ENCODE measurements at regions not wholly inside any gene's neighbourhood (a gene's known extent, or its start where the extent isn't known, plus 50 kb on each side); places are given as distances from the start of the nearest gene placed in this dataset.

DNA sequence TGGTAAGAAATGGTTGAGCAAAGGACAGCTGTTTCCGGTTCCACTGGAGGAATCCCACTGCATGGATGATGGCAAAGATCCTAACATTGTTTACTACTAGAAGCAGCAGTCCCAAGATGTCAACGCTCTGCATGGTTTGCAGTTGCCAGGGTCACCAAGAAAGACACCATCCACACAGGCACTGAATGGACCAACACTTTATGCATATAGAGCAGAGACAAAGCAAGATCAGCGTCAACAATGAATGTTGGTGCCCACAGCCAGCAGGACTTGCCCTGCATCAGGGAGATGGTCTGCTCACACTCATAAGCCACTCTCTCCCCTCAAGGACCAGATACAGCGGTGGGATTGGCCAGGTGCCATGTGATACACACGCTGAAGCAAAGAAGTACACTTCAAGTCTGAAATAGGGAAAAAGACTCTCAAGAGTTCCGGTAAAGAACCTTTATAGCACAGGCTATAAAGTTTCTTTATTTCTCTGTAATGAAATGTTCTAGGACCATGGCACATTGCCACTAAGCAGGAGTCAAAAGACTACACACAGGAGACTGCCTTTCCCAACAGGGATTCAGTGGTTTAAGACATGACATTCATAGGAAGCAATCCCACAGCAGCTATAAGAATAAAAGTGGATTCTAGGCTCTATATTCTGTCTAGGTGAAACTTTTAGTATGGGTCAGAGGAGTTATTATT is 133.2 kb upstream of the EPHA4 start:
- POLR2A ChIA-PET (ENCODE audit: low non-redundant PET): no interaction called here
- no TSS peak for BruUV-seq (replicated peaks)

DNA sequence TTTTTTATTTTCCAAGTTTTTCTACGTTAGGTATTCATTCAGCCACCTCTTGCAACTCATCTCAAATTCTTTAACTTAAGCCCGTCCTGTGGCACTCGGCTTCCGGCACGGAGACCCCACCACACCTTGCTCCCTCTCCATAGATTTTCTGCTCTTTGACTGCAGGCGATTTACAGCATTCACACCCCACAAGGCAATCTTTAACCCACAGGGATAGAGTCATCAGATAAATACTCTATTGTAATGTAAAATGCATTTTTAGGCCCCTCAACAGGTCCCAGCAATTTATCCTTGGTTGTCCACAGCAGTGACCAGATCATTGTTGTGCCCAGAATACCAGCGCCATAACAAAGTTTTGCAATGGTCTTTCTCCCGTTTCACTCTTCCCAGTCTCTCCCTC is 132.3 kb upstream of the EPHA4 start:
- H3K27me3 ChIP-seq (replicated peaks; ENCODE audit: insufficient read depth, low read depth, low read length, poor library complexity): no peaks in the 10 kb centered on the region
- TF ChIP-seq EZH2 (IDR thresholded peaks at IDR 0.05; ENCODE audit: borderline replicate concordance, low read depth, low read length, poor library complexity, severe bottlenecking): no peak
- TF ChIP-seq, protein P1, sequence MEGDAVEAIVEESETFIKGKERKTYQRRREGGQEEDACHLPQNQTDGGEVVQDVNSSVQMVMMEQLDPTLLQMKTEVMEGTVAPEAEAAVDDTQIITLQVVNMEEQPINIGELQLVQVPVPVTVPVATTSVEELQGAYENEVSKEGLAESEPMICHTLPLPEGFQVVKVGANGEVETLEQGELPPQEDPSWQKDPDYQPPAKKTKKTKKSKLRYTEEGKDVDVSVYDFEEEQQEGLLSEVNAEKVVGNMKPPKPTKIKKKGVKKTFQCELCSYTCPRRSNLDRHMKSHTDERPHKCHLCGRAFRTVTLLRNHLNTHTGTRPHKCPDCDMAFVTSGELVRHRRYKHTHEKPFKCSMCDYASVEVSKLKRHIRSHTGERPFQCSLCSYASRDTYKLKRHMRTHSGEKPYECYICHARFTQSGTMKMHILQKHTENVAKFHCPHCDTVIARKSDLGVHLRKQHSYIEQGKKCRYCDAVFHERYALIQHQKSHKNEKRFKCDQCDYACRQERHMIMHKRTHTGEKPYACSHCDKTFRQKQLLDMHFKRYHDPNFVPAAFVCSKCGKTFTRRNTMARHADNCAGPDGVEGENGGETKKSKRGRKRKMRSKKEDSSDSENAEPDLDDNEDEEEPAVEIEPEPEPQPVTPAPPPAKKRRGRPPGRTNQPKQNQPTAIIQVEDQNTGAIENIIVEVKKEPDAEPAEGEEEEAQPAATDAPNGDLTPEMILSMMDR (conservative IDR thresholded peaks at IDR 0.05; ENCODE audit: low read depth, low read length): no peak
- no peaks in the 10 kb centered on the region for H3K4me1 ChIP-seq (ENCODE audit: insufficient read depth, low read length, poor library complexity, severe bottlenecking)
- no peaks in the 10 kb centered on the region for H3K36me3 ChIP-seq (ENCODE audit: insufficient read depth, low read length, poor library complexity, severe bottlenecking)
- intact Hi-C loops (cut with micrococcal nuclease; ENCODE audit: unreplicated experiment): no loop called here
- no peak overlapping the region for H3K27ac ChIP-seq (ENCODE audit: low read depth, low read length, poor library complexity, severe bottlenecking)
- DNase-seq (ENCODE audit: low spot score): no peak
- ChIA-PET CTCF (no interaction called here), POLR2A (ENCODE audit: low non-redundant PET) (no interaction called here)
- H3K9me3 ChIP-seq (ENCODE audit: low read depth, low read length, poor library complexity, severe bottlenecking): no peaks in the 10 kb centered on the region
- no peak overlapping the region for H3K4me3 ChIP-seq (ENCODE audit: low read depth, low read length, poor library complexity, severe bottlenecking)
- no TSS peak for BruUV-seq (replicated peaks)

More for the DNA sequence above, 133.2 kb upstream of the EPHA4 start:
- Histone ChIP-seq H3K27me3 (replicated peaks; ENCODE audit: insufficient read depth, low read depth, low read length, poor library complexity) (no peaks in the 10 kb centered on the region), H3K36me3 (ENCODE audit: insufficient read depth, low read length, poor library complexity, severe bottlenecking) (no peaks in the 10 kb centered on the region), H3K27ac (ENCODE audit: low read depth, low read length, poor library complexity, severe bottlenecking) (no peak overlapping the region), H3K9me3 (ENCODE audit: low read depth, low read length, poor library complexity, severe bottlenecking) (no peaks in the 10 kb centered on the region), H3K4me1 (ENCODE audit: insufficient read depth, low read length, poor library complexity, severe bottlenecking) (no peaks in the 10 kb centered on the region), H3K4me3 (ENCODE audit: low read depth, low read length, poor library complexity, severe bottlenecking) (no peak overlapping the region)
- TF ChIP-seq, protein P1 (conservative IDR thresholded peaks at IDR 0.05; ENCODE audit: low read depth, low read length): no peak
- no peak for TF ChIP-seq EZH2 (IDR thresholded peaks at IDR 0.05; ENCODE audit: borderline replicate concordance, low read depth, low read length, poor library complexity, severe bottlenecking)
- CTCF ChIA-PET: no interaction called here
- intact Hi-C loops (cut with micrococcal nuclease; ENCODE audit: unreplicated experiment): no loop called here
- no peak for DNase-seq (ENCODE audit: low spot score)

DNA sequence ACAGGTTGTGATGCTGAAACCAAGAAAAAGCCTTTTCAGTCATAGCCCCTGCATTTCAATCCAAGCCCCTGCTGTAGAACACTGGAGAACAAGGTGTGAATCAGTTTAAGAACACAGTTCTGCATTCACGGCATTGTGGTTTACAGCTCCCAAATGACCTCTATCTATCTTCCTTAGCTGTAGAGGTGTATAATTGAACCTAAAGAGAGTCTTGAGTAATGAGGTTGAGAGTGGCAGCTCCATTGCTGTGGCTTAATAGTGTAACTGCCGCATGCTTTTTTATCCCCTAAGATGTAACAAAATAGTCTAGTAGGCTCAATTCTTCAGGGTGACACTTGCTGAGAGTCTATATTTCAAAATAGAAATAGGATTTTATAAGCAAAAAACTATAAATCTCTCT is 121.3 kb upstream of the EPHA4 start:
- ChIA-PET CTCF (no interaction called here), POLR2A (ENCODE audit: low non-redundant PET) (no interaction called here)
- BruUV-seq (replicated peaks): no TSS peak
- Histone ChIP-seq H3K27me3 (replicated peaks; ENCODE audit: insufficient read depth, low read depth, low read length, poor library complexity) (no peaks in the 10 kb centered on the region), H3K27ac (ENCODE audit: low read depth, low read length, poor library complexity, severe bottlenecking) (no peak overlapping the region), H3K4me1 (ENCODE audit: insufficient read depth, low read length, poor library complexity, severe bottlenecking) (no peaks in the 10 kb centered on the region), H3K36me3 (ENCODE audit: insufficient read depth, low read length, poor library complexity, severe bottlenecking) (no peaks in the 10 kb centered on the region), H3K4me3 (ENCODE audit: low read depth, low read length, poor library complexity, severe bottlenecking) (no peak overlapping the region), H3K9me3 (ENCODE audit: low read depth, low read length, poor library complexity, severe bottlenecking) (no peaks in the 10 kb centered on the region)
- DNase-seq (ENCODE audit: low spot score): no peak
- TF ChIP-seq, protein P1 (conservative IDR thresholded peaks at IDR 0.05; ENCODE audit: low read depth, low read length): no peak
- no peak for TF ChIP-seq EZH2 (IDR thresholded peaks at IDR 0.05; ENCODE audit: borderline replicate concordance, low read depth, low read length, poor library complexity, severe bottlenecking)
- intact Hi-C loops (cut with micrococcal nuclease; ENCODE audit: unreplicated experiment): no loop called here
